Stimulated activated CD8-positive, alpha-beta memory T cell treated with anti-CD3 and anti-CD28 coated beads, Interleukin-12 subunit alpha, Interleukin-12 subunit beta, amount 100 ng/mL, for 1 hour (primary cell): ENCODE measurements at regions not wholly inside any gene's neighbourhood (a gene's known extent, or its start where the extent isn't known, plus 50 kb on each side); places are given as distances from the start of the nearest gene placed in this dataset.
"Not testable (repeated sequence)": the region's sequence is repeated elsewhere in the genome, so short reads cannot be mapped to it uniquely, and the experiment has no call there.

Source experiments
- DNase-seq: peaks from one replicate; pipeline ENCODE4 v3.0.0-alpha.2; 2020; ENCODE audit warnings: low read depth

- peak; percentile 19 for DNase-seq
Observed at GRCh38 chr12:89880690-89881350, 172.2 kb upstream of the ATP2B1 start.

GRCh38 chr12:89879766-89880165 is 171.1 kb upstream of the ATP2B1 start:
- no peak for DNase-seq

DNA sequence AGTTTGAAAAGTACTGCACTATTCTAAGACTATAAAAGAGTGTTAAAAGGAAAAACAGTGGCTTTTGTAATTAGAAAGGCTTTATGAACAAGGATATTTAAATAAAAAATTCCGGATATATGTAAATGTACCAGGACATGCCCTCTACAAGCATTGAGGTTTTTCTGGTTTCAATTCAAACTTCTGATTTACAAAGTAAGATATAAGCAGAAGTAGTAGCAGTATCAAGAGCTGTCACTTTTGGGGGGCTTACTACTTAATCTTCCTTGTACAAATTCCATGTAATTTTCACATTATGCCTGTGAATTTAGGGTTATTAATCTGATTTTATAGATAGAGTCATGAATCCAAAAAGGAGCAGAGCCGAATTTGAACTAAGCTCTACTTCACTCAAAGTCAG is 170.3 kb upstream of the ATP2B1 start:
- no peak for DNase-seq

DNA sequence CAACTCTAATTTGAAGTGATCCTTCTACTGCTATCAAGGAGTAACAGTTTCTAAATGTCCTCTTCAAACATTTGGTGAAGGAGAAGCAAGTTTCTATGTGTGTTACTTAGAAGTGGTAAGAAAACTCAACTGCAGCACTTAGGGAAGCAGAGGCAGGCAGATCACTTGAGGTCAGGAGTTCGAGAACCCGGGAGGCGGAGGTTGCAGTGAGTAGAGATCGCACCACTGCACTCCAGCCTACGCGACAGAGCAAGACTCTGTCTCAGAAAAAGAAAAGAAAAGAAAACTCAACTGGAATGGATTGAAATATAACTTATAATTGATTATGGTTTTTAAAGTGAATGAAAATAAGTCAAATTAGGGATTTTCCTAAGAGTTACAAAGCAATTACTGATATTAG is 169.7 kb upstream of the ATP2B1 start:
- no peak for DNase-seq

GRCh38 chr12:89877671-89878070 is 169.0 kb upstream of the ATP2B1 start:
- DNase-seq: no peak

GRCh38 chr12:89877136-89877535 is 168.5 kb upstream of the ATP2B1 start:
- no peak for DNase-seq

DNA sequence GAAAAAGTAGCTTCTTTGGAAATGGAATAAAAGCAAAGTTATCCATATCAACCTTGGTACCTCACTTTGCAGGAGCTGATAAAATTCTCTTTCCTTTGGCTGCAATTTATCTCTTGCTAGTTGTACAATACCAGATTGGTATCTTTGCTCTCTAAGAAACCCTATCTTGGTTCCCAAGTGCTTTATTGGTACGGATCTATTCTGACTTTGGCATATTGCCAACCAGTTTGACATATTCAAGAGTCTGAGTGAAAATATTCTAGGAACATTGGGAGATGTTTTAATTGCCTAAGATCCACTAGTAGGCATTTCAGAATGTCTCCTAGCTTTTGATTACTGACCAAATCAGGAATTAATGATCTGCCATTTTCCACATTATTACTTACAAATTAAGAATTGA is 167.2 kb upstream of the ATP2B1 start:
- no peak for DNase-seq

- no peak for DNase-seq
Observed at GRCh38 chr12:89875225-89875624, 166.6 kb upstream of the ATP2B1 start.

DNA sequence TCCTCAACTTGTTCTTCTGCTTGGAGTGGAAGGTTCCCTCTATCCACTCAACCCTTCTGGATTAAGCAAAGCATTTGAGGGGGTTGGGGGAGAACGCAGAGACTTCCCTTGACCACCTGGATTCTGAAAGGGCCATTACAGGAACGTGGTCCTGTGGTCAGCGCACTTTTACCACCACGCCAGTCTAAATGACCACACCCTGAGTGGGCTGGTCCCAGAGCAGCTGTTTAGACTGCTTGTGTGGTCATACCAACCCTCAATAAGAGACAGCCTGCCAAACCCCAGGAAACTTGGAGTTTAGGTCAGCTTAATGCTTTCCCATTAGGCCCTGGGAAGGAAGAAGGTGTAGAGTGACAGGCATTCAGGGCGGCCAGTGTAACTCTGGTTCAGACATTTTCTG is 165.5 kb upstream of the ATP2B1 start:
- DNase-seq: no peak

DNA sequence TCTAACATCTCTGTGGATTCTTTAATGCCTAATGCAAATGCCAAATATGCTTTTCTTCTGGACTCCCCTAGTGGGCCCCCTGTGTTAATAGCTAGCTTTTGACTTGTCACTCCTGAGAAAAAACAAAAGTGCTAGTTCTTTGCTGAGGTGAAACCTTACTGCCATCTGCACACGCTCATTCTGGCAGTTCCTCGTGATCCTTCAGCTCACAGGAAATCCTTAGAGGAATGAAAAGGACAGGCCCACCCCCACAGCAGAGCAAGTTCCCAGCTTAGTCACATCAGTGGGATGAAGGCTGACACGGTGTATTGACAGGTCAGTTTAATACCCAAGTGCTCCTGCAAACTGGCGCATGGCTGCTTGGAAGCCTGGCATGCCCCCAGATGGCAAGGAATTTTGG is 165.1 kb upstream of the ATP2B1 start:
- no peak for DNase-seq

- DNase-seq: no peak
Observed at GRCh38 chr12:89872922-89873630, 164.4 kb upstream of the ATP2B1 start.

DNA sequence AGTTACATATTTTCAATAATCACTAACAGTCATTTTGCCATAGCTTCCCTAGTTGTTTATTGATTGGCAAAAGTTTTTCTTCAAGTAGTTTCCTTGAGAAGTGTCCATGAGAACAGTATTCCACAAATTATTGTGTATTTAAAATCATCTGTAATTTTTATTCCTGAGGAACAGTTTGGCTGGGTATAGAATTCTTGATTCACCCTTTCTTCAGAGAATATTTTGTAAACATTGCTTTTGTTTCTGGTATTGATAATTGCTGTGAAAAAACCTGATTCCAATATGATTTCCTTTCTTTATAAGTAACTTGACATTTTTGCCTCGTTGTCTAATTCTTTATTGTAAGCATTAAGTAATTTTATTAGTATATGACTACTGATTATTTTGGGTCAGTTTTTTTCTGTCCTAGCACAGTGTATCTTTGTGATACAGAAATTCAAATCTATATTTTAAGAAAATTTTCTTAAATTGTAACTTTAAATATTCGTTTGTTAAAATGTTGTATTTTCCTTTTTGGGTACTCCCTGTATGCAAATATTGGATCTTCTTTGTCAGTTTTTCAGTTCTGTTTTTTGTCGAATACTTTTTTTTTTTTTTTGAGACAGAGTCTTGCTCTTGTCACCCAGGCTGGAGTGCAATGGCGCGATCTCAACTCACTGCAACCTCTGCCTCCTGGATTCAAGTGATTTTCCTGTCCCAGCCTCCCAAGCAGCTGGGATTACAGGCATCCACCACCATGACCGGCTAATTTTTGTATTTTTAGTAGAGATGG is 162.0 kb upstream of the ATP2B1 start:
- DNase-seq: no peak

- DNase-seq: not testable (repeated sequence)
Observed at GRCh38 chr12:89867611-89868010, 159.0 kb upstream of the ATP2B1 start.

DNA sequence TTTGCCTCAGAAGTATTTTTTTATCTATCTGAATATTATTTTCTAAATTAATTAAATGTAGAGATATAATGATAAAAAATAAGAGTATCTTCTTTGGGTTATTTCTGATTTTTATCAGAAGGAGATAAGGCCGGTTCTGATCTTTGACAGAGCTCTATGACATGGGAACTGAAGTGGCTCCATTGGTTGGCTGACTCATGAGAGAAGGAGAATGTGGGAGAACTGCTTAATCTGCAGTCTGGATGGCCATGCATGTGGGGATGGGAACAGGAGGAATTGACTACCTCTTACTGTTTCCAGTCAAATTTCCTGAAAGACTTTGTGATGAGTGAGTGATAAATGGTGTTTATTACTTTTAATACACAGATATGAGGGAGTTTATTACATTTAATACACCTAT is 155.8 kb upstream of the ATP2B1 start:
- DNase-seq: no peak

DNA sequence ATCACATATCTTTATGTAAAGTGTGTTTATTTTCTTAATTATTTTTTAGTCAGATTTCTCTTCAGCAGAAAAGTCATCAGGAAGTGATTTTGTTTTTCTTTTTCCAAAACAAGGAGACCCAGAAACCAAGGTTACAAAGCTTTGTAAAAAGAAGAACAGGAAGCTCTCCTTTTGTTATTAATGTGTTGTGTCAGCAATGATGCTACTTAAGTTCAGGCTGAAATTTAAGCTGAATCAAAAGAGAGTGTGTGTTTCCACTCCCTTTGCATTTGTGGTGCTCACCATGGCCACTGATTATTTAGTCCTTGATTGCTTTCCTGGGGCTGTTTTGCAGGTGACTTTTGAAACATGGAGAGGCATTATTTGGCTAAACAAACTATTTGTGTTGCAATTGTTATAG is 155.3 kb upstream of the ATP2B1 start:
- DNase-seq: no peak

- peak; percentile 27 for DNase-seq
Observed at GRCh38 chr12:89863493-89863938, 154.9 kb upstream of the ATP2B1 start.

- no peak for DNase-seq
Observed at GRCh38 chr12:89862511-89863445, 154.1 kb upstream of the ATP2B1 start.

DNA sequence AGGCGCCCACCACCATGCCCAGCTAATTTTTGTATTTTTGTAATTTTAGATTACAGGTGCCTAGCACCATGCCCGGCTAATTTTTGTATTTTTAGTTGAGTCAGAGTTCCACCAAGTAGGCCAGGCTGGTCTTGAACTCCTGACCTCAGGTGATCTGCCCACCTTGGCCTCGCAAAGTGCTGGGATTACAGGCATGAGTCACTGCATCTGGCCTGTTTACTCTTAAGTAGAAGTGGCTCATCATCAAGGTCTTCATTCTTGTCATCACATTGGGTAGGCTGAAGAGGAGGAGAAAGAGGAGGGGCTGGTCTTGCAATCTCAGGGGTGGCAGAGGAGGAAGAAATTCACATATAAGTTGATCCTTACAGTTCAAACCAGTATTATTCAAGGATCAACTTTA is 152.4 kb upstream of the ATP2B1 start:
- no peak for DNase-seq

- DNase-seq: no peak
Observed at GRCh38 chr12:89859508-89860220, 151.0 kb upstream of the ATP2B1 start.

GRCh38 chr12:89858718-89859117 is 150.1 kb upstream of the ATP2B1 start:
- no peak for DNase-seq

DNA sequence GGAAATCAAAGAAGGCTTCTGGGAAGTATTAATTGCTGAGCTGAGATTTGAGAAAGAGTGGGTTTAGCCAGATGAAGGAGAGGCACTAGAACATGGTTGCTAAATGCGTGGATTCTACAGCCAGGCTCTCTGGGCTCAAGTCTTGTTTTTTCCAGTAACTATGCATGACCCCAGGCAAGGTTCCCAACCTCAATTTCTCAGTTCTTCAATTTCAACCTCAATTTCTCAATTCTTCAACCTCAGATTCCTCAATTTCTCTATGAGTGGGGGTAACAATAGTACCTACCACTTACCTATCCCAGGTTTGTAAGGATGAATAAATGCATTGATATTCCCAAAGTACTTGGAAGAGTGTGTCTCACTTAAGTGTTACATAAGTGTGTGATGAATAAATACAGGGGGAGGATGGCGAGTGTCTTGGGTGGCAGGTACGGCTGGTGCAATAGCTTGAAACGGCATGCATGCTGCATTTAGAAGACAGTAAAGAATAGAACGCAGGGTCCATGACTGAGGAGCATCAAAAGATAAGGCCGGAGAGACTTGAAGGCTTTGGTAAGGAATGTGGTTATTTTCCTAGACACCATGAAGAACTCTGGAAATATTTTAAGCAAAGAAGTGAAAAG is 149.1 kb upstream of the ATP2B1 start:
- DNase-seq: no peak
